Esophagus muscularis mucosa (tissue), 3 donors: ENCODE measurements at regions not wholly inside any gene's neighbourhood (a gene's known extent, or its start where the extent isn't known, plus 50 kb on each side); places are given as distances from the start of the nearest gene placed in this dataset.

Experiments
- POLR2A ChIP-seq: fragments of 450-650 bp; IDR thresholded peaks from one replicate; pipeline ENCODE4 v1.6.1; 2017; ENCODE audit warnings: antibody characterized with exemption, moderate library complexity, mild to moderate bottlenecking, low read depth
- POLR2AphosphoS5 ChIP-seq, 2 donors: sonication (generic); formaldehyde crosslinking; IDR thresholded peaks; one replicate each; pipeline ENCODE4 v1.6.1; 2017; ENCODE audit warnings: antibody characterized with exemption in 2 of 2
- TF ChIP-seq, protein P1 (sequence below), 3 experiments: fragments of 200-600 bp in 2 of 3; fragments of 450-650 bp in 1 of 3; sonication (generic) in 2 of 3; IDR thresholded peaks; one replicate each; pipeline ENCODE4 v1.5.1; 2017 to 2019; ENCODE audit warnings: antibody characterized with exemption in 3 of 3, mild to moderate bottlenecking in 2 of 3, moderate library complexity in 1 of 3

DNA sequence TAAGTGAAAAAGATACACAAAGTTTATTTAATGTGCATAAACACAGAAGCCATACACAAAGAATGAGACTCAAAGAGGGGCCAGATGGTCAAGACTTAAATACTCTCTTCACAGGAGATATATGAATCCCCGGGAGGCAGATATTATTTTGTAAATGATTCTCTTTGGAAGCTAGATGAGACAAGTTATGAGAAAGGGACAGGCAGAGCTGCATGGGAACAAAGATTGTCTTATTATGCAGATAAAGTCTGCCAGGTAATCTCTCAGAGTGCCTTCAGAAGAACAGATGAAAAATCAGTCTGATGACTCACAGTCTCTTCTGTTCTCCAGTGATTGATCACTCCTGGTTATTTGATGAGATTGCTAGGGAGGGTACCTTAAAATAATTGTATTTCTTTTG is 89.0 kb downstream of the NAF1 start:
- no peak for TF ChIP-seq POLR2A
- TF ChIP-seq, protein P1, sequence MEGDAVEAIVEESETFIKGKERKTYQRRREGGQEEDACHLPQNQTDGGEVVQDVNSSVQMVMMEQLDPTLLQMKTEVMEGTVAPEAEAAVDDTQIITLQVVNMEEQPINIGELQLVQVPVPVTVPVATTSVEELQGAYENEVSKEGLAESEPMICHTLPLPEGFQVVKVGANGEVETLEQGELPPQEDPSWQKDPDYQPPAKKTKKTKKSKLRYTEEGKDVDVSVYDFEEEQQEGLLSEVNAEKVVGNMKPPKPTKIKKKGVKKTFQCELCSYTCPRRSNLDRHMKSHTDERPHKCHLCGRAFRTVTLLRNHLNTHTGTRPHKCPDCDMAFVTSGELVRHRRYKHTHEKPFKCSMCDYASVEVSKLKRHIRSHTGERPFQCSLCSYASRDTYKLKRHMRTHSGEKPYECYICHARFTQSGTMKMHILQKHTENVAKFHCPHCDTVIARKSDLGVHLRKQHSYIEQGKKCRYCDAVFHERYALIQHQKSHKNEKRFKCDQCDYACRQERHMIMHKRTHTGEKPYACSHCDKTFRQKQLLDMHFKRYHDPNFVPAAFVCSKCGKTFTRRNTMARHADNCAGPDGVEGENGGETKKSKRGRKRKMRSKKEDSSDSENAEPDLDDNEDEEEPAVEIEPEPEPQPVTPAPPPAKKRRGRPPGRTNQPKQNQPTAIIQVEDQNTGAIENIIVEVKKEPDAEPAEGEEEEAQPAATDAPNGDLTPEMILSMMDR (IDR thresholded peaks at IDR 0.05) = no peak
- TF ChIP-seq POLR2AphosphoS5 (IDR thresholded peaks at IDR 0.05) = no peak
